ENCODE measurements at regions not wholly inside any gene's neighbourhood (a gene's known extent, or its start where the extent isn't known, plus 50 kb on each side); places are given as distances from the start of the nearest gene placed in this dataset.

GRCh38 chr20:47970282-47970903 is 185.1 kb upstream of the SULF2 start:
- TF ChIP-seq CTCF (IDR thresholded peaks at IDR 0.05; ENCODE audit: low read depth, low read length) (no peak), POLR2A (IDR thresholded peaks at IDR 0.05; ENCODE audit: extremely low read depth, insufficient read length) (no peak), MYC (IDR thresholded peaks at IDR 0.05; ENCODE audit: low read depth, low read length) (no peak)
